Left ventricle myocardium inferior (tissue), 1 donor: ENCODE measurements at regions not wholly inside any gene's neighbourhood (a gene's known extent, or its start where the extent isn't known, plus 50 kb on each side); places are given as distances from the start of the nearest gene placed in this dataset.
"Not testable (repeated sequence)": the region's sequence is repeated elsewhere in the genome, so short reads cannot be mapped to it uniquely, and the experiment has no call there.

ENCODE experiments used
- DNase-seq: peaks from one replicate; pipeline ENCODE4 v3.0.0-alpha.2; 2020
- H3K27ac ChIP-seq: fragments of 200-600 bp; replicated peaks from 2 replicates; pipeline ENCODE4 v1.8.0; 2021
- H3K27me3 ChIP-seq: fragments of 200-600 bp; 2 replicates; pipeline ENCODE4 v1.8.0; 2021; ENCODE audit warnings: low read depth
- H3K36me3 ChIP-seq: fragments of 200-600 bp; 2 replicates; pipeline ENCODE4 v1.8.0; 2021
- H3K4me1 ChIP-seq: fragments of 200-600 bp; 2 replicates; pipeline ENCODE4 v1.8.0; 2021
- H3K4me3 ChIP-seq: fragments of 200-600 bp; 2 replicates; pipeline ENCODE4 v1.8.0; 2021; ENCODE audit warnings: mild to moderate bottlenecking, moderate library complexity
- H3K9me3 ChIP-seq: fragments of 200-600 bp; replicated peaks from 2 replicates; pipeline ENCODE4 v1.8.0; 2021
- intact Hi-C: fragments of 100-400 bp; cut with micrococcal nuclease; formaldehyde crosslinking; loops from one replicate; pipeline ENCODE4 v1.11.0; 2022
- TF ChIP-seq, protein P1 (sequence below): fragments of 200-600 bp; IDR thresholded peaks from 2 replicates; pipeline ENCODE4 v1.8.0; 2021; ENCODE audit warnings: antibody characterized with exemption, mild to moderate bottlenecking, borderline replicate concordance
- donor health status: DM: no; HTN: yes; CAD: no; lungs with severe emphysema.

DNA sequence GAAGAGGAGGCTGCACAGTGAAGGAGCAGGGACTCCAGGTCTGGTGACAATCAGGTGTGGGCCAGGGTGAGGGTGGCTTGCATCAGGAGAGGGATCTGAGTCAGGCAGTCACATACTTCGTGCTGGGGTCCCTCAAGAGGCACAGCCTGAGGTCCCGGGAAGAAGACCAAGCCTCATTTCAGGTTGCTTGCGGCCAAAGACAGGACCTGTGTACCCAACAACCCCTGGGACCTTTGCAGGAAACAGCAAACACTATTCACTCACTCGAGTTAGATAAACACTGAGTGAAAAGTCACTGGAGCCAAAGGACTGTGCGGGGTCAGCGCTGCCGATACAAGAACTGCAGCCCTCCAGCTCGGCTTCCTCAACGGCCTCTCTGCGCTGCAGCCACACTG lies 104.4 kb downstream of the SINHCAF start:
- TF ChIP-seq, protein P1, sequence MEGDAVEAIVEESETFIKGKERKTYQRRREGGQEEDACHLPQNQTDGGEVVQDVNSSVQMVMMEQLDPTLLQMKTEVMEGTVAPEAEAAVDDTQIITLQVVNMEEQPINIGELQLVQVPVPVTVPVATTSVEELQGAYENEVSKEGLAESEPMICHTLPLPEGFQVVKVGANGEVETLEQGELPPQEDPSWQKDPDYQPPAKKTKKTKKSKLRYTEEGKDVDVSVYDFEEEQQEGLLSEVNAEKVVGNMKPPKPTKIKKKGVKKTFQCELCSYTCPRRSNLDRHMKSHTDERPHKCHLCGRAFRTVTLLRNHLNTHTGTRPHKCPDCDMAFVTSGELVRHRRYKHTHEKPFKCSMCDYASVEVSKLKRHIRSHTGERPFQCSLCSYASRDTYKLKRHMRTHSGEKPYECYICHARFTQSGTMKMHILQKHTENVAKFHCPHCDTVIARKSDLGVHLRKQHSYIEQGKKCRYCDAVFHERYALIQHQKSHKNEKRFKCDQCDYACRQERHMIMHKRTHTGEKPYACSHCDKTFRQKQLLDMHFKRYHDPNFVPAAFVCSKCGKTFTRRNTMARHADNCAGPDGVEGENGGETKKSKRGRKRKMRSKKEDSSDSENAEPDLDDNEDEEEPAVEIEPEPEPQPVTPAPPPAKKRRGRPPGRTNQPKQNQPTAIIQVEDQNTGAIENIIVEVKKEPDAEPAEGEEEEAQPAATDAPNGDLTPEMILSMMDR: no peak
- DNase-seq: no peak
- Histone ChIP-seq H3K27ac (no peak overlapping the region), H3K36me3 (no peaks in the 10 kb centered on the region), H3K4me1 (no peaks in the 10 kb centered on the region), H3K9me3 (no peaks in the 10 kb centered on the region), H3K27me3 (peaks cover 15% of the 10 kb centered on the region), H3K4me3 (no peak overlapping the region)
- intact Hi-C loops: no loop called here

DNA sequence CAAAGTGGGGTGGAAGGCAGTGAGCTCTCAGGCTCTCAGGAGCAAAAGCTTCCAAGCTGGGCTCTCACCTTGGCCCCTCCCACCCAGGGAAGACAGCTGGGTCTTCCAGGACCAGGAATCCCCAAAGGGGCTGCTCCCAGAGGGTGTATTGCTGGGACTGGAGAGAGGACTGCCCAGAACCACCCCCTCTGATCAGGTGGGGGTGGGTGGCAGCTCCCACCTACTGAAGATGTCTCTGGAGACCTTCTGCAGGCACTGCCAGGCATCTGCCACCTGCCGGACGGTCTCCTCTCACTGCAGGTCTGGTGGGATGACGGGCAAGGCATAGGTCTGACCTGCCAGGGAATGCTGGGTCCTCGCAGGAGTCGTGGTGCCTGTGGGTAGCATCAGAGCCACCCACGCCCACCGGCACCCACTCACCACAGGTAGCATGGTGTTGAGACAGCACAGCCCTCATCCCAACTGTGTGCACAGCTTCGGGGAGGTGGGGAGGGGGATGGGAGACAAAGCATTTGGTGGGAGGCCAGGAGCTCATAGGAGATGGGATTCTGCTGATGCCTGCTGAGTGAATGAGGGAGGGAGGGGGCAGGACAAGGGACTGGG lies 103.2 kb downstream of the SINHCAF start:
- TF ChIP-seq, protein P1: no peak
- intact Hi-C loops: no loop called here

DNA sequence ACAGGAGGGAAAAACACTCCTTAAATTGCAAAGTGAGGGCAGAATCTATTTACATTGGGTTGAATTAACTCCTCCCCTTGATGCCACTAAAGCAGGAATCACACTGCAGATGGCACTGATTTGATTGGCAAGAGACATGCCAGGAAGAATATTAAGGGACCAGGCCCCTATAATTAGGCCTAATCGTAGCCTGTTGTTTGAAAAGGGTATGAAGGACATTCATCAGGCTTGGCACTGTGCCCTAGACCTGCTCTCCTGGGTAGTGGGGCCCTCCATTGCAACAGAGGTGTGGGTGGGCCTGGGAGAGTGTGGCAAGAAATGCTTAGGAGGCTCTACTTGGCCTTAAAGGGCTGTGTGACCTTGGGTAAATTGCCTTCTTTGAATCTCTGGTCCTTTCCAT lies 102.3 kb downstream of the SINHCAF start:
- DNase-seq, H3K4me1 ChIP-seq, H3K9me3 ChIP-seq, H3K27me3 ChIP-seq, H3K4me3 ChIP-seq, intact Hi-C loops, H3K27ac ChIP-seq, H3K36me3 ChIP-seq: not testable (repeated sequence)

More for the DNA sequence above, 103.2 kb downstream of the SINHCAF start:
- Histone ChIP-seq H3K27ac (no peak overlapping the region), H3K36me3 (no peaks in the 10 kb centered on the region), H3K4me3 (no peak overlapping the region), H3K27me3 (peaks cover 15% of the 10 kb centered on the region), H3K9me3 (no peaks in the 10 kb centered on the region), H3K4me1 (no peaks in the 10 kb centered on the region)
- no peak for DNase-seq

DNA sequence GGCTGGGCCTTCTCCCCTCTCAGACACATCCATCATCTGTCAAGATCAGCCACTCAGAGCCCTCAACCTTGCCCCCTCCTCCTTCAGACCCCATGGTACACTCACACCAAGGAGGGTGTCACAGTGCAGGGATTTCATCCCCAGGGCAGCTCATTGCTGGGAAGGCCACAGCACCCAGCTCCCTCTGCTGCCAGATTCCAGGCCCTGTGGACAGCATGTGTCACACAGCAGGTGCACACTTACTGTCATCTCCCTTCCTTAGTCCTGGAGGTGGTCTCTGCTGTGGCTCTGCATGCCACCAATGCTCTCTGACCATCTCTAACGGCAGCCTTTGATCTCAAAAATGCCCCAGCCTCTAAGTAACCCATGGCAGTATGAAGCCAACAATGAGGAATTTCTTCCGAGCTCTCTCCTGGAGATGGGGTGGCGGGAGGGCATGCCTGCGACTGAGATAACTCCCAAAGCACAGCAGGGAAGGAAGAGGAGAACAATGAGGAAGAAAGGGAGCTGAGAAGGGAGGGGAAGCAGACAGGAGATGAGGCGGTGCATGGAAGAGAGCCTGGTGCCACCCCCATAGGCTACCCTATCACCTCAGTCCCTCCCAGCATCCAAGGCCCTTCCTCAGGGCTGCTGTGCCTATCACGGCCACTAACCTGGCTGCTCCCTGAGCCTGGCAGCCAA lies 101.0 kb downstream of the SINHCAF start:
- no peak overlapping the region for H3K4me3 ChIP-seq
- peaks cover 5% of the 10 kb centered on the region for H3K27me3 ChIP-seq
- peaks cover 12% of the 10 kb centered on the region for H3K4me1 ChIP-seq
- no peaks in the 10 kb centered on the region for H3K36me3 ChIP-seq
- intact Hi-C loops: no loop called here
- H3K9me3 ChIP-seq: no peaks in the 10 kb centered on the region
- TF ChIP-seq, protein P1: no peak
- H3K27ac ChIP-seq: no peak overlapping the region
- DNase-seq: no peak

DNA sequence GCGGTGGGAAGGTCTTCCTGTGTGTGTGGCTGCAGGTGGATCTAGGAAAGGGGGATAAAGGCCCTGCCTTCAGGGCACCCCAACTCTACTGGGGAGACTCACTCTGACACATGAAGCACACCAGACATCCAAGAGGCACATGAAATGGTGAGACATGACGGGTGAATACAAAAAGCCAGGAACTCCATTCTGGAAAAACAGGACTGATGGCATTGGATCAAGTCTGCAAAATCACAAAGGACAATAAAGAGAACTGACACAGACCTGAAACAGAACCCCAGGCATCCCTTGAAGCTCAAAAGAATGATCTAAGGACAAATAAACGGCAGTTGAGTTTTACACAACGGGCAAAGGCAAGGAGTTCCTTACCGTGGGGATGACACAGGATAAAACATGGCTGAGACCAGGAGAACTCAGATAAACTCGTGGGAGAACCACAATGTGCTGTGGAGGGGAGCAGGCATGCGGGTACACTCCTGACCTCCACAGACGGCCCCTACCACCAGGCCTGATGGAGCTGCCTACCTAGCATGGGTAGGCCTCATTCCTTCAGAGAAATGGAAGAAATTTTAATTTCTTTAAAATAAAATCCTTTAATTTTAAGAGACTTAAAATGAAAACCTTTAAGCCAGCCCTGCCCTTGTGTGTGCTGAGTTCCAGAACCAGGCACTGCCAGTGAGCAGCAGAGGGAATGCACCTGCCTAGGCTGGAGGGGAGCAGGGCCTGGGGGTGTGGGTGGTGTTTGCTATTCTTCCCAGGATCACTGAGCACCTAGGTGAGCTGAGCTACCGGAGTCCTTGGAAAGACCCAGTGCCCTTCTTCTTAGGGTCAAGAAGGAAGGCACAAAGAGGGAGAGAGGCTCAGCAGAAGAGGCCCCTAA lies 100.1 kb downstream of the SINHCAF start:
- Histone ChIP-seq H3K27ac (no peak overlapping the region), H3K27me3 (peaks cover 5% of the 10 kb centered on the region), H3K9me3 (no peaks in the 10 kb centered on the region), H3K36me3 (no peaks in the 10 kb centered on the region), H3K4me1 (peaks cover 14% of the 10 kb centered on the region), H3K4me3 (no peak overlapping the region)
- intact Hi-C loops: no loop called here
- TF ChIP-seq, protein P1: no peak
- no peak for DNase-seq
